Islet of Langerhans (tissue), 1 donor: ENCODE measurements at regions not wholly inside any gene's neighbourhood (a gene's known extent, or its start where the extent isn't known, plus 50 kb on each side); places are given as distances from the start of the nearest gene placed in this dataset.

Source experiments
- FAIRE-seq: peaks from one replicate; lab custom pipeline; 2011; peaks lifted over from hg19 to GRCh38; lab: Jason Lieb, UNC

DNA sequence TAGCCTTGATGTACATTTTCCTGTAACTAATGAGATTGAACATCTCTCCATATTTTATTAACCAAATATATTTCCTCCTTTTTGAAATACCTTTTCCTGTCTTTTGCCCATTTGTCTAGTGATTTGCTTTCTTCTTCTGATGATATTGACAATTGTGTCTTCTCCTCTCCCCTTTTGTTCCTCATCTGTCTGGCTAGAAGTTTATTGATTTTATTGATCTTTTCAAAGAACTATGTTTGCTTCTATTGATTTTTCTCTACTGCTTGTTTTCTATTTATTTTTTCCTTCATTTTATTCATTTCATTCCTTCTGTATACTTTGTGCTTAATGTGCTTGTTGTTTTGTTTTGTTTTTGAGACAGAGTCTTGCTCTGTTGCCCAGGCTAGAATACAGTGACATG is 181.4 kb upstream of the SMIM23 start:
- FAIRE-seq = peak; percentile 24

DNA sequence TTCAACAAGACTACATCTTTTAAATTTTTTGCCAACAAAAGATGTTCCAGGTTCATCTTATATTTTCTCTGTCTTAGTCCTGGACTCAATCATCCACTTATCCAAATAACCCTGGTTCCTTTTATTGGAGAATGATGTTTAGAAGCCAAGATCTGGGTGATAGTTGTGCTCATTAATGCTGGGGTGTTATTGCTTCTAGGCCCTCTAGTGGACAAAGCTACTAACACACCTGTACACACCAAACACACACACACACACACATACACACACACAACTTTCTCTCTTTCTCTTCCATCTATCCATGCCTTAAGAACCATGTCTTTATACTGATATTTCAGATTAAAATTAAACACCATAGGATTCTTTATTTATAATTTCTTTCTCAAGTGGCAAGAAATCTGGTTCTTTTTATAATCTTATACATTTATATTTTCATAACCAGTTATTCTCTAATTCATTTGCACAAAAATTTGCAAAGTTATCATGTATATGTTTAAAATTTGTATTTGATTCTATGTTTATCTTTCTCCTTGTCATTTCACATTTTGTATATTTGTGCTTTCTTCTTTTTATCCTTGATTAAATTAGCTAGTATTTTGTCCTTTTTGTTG is 179.1 kb upstream of the SMIM23 start:
- no peak for FAIRE-seq

DNA sequence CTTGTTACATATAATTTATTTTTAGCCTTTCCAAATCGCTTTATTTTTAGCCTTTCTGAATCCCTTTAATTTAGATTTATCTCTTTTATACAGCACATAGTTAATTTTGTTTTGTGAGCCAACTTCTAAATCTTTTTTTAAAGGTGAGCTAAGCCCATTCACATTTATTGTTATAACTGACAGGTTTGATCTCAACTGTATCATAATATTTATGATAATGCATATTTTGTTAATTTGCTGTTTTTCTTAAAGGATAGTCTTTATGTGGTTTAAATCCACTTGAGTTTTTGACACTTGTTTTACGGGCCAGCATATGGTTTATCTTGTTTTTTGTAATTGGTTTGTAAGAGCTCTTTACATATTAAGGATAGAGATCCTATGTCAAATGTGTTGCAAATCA is 177.8 kb upstream of the SMIM23 start:
- no peak for FAIRE-seq

DNA sequence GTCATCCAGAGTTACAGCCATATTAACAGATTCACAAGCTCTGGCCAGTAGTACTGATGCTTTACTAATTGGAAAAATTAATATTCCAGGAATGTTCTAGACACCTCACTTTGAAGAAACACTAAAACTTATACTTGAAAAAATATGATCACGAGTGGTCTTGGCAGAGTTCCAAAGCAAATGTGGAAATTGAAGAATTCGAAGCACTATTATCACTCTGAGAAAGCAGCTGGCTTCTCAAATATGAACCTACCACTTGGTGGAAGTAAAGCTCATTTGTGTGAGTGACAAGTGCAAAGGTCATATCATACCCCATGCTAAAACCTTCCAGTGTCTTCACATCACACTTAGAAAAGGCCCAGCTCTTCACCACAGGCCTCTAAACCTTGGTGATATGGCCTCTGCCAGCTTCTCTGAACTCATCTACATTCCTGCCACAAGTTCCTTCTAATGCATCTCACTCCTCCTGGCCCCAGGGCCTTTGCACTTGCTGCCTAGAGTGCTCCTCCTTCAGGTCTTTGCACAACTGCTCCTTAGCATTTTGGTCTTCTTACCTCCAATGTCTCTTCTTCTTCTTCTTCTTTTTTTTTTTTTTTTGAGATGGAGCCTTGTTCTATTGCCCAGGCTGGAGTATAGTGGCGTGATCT is 175.7 kb upstream of the SMIM23 start:
- FAIRE-seq = no peak

DNA sequence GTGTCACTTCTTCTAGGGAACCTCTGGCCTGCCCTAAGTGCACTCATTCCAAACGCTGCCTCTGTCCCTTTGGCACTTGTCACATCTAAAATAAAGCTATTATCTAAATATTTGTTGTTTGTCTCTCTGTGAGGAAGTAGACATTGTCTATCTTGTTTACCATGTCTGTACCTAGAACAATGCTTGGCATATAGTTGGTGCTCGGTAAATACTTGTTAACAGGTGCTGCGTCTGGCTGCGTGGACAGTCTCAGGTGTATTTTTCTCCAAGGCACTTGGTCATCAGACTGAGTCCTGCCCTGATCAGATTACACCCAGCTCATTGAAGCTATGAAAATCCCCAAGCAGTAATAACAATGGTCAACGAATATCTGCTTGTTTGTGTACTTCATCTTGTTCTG is 174.9 kb upstream of the SMIM23 start:
- no peak for FAIRE-seq

DNA sequence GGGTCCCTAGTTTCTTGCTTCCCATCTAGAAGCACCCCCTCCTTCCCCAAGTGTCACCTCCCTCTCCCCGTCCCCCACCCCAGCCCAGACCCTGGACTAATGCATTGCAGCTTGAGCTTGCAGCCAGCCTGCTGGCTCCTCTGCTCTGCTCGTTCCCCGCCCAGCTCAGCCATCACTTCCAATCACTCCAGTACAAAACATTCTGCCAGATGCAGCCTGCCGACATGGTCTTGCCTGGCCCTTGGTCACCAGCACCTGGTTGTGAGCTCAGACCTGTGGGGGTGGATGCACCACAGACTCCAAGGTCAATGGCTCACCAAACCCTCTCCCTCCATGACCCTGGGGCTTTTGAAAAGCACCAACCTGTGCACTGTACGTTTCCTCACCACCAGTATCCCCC is 172.9 kb upstream of the SMIM23 start:
- FAIRE-seq = no peak

DNA sequence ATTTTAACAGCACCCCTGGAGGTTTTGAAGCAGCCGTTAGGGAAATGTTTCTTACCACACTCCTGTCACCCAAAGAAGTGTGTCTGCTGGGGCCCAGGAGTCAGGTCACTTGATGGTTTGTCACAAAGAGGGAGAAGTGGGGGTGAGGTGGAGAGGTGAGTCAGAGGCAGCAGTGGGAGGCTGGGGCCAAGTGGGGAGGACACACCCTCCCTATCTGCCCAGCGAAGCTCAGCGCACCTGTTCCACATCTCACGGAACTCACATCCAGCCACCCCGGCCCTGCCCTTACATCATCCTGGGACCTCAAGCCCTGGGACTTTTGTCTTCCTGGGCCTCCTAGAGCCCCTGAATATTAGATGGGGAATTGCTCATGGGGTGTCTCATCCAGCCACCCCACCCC is 171.1 kb upstream of the SMIM23 start:
- no peak for FAIRE-seq

DNA sequence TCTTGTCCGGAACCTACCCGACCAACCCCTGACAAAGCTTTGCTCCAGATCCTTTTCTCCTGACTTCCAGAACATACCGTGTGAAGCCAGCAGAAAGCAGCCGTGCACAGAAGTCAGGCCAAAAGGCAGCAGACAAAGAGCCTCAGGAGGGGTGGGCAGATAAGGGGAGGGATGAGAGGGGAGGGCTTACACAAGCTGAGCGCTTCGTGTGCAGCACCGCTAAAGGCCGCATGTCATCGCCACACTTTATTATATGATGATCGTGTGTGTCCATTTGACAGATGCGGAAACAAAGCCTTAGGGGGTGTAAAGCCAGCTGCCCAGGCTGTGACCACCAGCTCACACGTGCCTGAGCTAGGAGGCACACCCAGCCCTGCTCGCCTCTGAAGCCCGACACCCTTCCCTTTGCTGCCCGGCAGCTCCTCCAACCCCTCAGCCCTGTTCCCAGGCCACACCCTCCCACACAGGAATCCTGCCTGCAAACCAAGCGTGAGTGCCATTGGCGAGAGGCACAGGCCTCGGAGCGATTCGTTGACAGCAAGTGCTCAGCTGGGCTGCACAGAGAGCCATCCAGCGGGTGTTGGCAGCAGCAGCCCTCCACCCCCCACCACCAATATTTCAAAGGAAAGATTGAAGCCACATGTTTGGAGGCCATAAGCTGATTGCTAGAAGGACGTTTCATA is 170.5 kb upstream of the SMIM23 start:
- FAIRE-seq = no peak

DNA sequence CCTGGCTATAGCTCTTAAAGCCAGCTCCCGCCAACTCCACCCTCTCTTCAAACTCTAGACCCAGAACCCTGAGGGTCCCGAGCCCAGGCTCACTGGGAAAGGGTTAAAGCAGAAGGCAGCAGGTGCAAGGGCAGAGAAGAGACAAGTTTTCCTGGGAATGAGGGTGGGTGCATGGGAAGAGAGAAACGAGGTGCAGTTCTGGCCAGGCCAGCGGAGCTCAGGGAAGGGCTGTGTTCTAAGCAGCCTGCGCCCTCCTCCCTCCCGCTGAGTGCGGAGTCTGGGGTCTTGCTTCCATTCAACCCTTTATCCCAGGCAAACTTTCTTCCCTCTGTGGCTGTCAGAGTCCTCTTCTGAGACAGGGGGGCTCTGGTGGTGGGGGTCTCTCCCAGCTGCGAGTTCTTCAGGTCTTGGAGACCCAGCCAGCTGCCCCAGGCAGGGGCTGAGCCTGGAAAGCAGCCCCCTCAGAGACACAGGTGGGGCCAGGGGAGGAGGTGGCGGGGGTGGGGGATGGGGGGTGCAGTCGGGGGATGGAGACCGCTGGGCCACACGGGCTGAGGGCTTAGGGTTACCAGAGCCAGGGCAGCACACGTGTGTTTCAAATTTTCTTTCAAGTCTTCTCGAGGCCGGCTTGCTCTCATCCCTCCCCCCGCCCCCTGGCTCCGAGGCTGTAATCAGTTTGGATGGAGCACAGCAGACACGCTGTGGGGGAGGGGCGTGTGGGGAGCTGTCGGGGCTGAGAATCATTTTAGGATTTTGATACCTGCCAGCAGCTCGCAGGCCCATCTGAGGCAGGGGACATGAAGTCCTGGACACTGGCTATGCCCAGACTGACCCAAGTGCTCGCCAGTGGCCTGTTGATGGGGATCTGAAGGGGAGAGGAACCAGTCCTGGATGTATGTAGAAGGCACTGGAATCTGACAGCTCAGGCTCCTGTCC is 169.6 kb upstream of the SMIM23 start:
- no peak for FAIRE-seq

DNA sequence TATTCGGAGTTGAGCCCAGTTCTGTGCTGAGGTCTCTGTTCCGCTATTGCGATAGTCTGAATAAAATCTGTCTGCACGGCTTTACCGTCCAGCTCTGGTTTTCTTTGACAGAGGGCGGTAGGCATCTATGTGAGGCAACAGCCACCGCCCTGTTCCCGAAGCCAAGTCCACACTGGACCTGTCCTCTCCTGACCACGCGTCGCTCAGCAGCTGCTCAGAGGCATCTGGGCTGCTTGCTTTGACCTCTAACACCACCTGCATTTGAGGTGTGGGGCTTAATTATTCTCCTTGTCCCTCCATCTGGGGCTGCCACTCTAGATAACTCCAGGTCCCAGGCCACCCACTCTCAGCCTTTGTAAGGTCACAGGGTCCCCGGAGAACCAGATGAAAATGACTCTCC is 168.4 kb upstream of the SMIM23 start:
- FAIRE-seq = no peak

DNA sequence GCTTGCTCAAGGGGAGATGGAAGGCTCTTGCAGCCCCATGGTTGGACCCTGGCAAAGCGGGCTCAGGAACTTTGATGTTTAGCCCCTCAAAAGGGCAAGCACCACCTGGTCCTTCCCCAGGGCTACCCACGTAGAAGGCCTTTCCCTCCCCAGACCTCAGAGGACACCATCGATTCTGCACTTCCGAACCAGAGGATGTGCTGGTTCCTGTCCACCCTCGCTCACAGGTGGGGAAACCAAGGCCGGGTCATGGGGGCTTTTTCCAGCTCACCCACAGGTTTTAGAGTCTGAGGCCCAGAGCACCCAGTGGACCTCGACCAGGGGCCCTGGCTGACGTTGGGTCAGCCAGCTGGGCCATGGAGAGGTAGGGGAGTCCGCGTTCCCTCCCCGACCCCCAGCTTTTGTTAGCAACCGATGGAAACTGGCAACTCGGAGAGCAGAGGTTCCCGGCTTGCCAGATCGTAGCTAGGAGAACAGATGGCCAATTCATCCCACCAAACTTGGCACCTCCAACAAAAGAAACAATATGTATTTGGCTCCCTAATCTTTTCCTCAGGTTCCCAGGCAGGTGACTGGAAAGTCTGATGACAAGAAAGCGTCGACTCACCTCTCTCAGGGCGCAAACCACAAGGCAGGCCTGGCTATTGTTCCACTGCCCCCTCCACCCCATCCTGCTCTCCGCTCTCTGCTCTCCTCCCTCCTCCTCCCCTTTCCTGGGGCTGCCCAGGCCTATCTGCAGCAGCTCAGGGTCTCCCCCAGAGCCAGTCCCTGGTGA is 167.6 kb upstream of the SMIM23 start:
- no peak for FAIRE-seq

DNA sequence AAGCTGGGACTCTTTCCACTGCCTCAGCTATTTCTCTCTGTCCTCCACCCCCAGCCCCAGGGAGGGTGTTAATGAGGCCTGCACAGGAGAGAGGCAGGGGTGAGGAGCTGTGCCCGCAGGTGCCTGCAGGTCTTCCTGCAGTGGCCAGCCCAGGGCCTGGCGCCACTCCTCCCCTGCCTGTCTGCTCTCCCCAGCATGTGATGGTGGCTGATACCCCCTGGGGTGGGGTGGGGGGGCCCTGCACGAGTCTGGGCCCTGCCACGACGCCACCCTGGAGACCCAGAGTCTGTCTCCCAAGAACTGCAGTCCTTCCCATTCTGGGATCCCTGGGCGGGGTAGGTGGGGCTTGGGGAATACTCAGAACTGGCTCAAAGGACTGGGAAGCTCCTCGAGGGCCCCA is 166.4 kb upstream of the SMIM23 start:
- no peak for FAIRE-seq

DNA sequence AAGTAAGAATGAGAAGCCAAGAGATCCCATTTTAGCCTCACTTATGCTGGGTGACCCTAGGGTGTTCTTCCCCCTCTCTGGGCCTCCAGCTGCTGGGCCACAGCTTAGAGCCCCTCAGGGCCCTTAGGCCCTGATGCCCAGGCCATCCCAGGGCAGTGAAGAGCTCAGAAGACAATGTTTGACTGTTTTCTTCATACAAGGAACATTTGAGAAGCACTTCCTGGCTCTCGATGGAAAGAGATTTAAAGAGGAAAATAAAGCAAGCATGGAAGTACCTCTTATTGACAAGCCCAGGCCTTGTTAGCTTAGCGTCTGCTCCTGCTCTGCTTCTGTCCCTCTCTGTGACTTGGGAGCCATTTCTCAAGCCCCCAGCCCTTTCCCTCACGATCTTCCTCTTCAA is 165.9 kb upstream of the SMIM23 start:
- FAIRE-seq = no peak

DNA sequence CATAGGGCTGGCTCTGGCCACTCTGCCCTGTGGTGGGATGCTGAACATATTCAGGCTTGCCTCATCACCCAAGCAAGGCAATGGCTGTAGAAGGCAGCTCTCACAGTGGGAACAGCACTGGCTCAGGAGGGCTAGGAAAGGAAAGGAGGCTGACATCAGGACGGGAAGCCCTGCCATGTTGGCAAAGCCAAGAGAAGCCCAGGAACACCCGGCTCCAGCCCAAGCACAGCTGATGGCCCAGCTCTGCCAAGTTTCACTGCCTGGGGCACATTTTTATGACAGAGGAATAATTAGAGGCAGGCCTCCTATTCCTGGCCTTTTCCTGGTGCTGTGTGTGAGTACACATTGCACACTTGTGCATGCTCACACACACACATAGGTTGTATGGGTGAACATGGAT is 163.6 kb upstream of the SMIM23 start:
- FAIRE-seq = no peak

DNA sequence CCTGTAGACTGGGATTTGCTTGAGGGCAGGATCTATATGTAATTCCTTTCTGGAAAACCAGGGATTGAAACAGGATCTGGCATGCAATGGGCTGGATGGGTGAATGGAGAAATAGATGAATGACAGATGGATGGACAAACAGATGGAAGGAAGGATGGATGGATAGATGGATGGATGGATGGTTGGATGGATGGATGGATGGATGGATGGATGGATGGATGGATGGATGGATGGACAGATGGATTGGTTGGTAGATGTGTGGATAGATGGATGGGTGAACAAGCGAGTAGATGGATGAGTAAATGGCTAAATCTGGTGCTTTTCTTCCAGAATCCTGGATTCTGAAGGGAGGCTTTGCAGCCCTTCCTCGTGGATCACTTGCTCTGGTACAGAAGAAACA is 162.5 kb upstream of the SMIM23 start:
- no peak for FAIRE-seq

DNA sequence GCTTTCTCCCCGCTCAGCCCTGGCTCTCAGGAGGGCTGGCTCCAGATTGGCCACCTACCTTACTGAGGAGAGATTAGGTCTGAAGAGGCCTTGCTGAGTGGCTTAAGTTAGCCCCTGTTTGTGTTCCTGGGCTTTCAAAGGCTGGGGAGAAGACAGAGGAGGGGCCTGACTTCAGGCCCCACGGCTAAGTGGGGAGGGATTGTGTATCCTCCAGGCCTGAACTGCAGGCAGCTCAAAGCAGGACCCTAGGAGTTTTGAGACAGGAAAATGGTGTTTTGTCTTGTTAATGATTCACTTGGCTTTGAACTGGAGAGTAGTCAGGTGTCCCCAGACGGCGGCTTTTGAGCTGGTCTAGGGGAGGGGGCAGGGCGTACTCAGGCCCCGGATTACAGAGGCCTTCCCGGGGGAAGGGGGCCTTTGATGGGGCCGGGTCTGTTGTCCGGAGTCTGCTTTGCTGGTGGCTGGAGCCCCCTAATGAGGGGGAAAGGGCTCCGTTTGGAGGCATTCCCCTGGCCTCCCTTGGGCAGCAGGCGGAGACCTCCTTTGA is 162.0 kb upstream of the SMIM23 start:
- no peak for FAIRE-seq

DNA sequence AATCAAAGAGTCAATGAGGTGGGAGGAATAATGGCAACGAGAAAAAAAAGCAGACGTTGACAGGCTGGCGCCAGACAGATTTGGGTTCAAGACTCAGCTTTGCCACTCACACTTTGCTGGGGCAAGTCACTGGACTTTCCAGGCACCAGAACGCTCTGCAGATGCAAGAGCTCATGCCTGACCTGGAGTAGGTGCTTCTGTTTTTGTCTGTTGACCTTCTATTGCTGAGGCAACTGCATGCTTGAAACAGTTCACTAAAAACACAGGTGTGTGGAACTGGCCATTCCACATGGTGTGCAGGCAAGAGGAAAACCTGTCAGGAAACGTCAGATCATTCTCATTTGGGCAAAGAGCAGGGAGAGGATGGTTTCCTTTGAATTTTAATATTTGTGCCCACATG is 161.2 kb upstream of the SMIM23 start:
- FAIRE-seq = no peak

DNA sequence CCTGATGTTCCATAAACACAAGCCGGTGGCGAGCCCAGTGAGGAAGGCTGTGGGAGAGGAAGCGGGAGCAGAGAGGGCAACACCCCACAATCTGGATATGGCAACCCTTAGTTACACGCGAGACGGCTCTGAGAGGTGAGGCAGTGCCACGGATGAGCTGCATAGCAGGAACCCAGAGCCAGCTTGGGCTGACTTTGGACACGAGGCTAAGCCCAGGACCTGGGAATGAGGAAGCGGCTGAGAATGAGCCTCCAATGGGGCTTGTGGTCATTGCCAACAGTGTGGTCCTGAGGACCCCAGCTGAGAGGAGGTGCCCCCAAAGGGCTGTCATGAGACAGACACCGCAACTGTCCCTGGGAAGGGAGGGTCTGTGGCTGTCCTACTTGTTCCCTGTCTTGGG is 160.0 kb upstream of the SMIM23 start:
- no peak for FAIRE-seq

DNA sequence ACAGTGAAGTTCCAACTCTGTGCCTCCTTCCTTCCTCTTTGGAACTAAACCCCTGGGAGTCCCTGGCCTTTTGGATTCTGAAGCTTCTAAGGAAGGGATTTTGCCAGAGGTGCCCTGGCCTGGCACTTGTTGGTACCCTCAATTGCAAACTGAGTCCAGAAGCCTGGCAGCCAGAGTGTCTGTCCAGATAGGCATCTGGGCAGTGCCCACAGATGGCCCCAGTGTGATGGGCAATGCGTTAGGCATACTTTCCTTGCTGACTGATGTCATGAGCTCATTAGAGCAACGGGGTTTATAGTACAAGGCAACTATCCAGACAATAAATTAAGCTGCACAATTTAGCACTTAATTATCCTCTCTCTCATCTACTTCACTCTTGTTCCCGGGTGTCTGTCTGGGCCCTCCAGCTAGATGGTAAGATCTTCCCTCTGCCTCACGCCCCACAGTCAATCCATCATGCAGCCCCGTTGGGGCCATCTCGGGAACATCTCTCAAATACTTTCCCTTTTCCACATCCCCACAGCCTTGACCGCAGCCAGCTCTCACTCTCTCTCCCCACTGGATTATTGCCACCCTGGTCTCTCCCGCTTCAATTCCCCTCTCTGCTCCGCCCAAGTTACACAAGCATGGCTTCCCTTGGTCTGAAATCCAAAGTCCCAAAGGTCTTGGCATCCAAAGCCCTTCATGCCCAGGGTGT is 157.5 kb upstream of the SMIM23 start:
- no peak for FAIRE-seq

DNA sequence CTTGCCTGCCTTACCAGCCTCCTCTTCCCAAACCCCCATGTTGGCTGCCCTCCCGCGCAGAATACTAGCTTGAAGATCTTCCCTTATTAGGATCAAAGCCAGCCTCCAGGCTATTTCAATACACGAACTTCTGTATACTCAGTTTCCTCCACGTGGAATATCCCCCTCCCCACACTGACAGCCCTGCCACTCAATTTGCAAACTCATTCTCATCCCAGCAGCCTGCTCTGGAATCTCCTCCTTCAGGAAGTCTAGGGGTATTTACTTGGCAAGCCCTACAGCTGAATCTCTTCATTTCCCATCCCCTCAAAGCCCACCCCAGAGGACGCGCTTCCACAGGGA is 157.0 kb upstream of the SMIM23 start:
- no peak for FAIRE-seq

DNA sequence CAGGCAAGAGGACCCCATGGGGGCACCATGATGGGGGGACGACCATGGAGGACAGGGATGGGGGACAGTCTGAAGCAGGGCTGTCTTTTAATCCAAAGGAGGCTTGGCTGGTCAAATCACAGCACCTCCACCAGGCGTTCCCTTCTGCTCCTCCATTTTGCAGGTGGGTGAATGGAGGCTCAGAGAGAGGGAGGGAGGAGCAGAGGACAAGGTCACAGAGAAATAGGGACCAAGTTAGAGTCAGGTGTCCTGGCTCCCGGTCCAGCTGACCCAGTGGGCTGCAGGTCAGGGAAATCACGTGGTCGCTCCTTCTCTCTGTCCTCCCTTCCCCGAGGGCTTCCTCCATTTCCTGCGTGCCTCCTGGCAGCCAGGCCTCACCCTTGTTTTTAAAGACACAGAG is 156.4 kb upstream of the SMIM23 start:
- FAIRE-seq = no peak
